IPS DF 6.9 (cell line): ENCODE measurements at regions not wholly inside any gene's neighbourhood (a gene's known extent, or its start where the extent isn't known, plus 50 kb on each side); places are given as distances from the start of the nearest gene placed in this dataset.
"Not testable (repeated sequence)": the region's sequence is repeated elsewhere in the genome, so short reads cannot be mapped to it uniquely, and the experiment has no call there.

Experiments
- DNase-seq: peaks from one replicate; pipeline ENCODE4 v3.0.0-alpha.2; 2013; ENCODE audit warnings: low read depth, low spot score
- H3K27ac ChIP-seq: one replicate; pipeline ENCODE4 v1.5.1; 2013; ENCODE audit warnings: low read length, control low read depth
- H3K27me3 ChIP-seq: 2 replicates; pipeline ENCODE4 v1.6.1; 2013; ENCODE audit warnings: mild to moderate bottlenecking, low read length; ENCODE audit not compliant: control insufficient read depth, insufficient read depth
- H3K36me3 ChIP-seq: 2 replicates; pipeline ENCODE4 v1.6.1; 2013; ENCODE audit warnings: low read length; ENCODE audit not compliant: control insufficient read depth, insufficient read depth
- H3K4me1 ChIP-seq: 2 replicates; pipeline ENCODE4 v1.6.1; 2013; ENCODE audit warnings: low read length; ENCODE audit not compliant: control insufficient read depth, insufficient read depth
- H3K4me3 ChIP-seq: 2 replicates; pipeline ENCODE4 v1.5.1; 2013; ENCODE audit warnings: mild to moderate bottlenecking, low read length
- H3K9me3 ChIP-seq: 2 replicates; pipeline ENCODE4 v1.6.1; 2013; ENCODE audit warnings: low read length, inconsistent platforms; ENCODE audit not compliant: control insufficient read depth, insufficient read depth
- WGBS: extraction: QIAGEN DNeasy Blood & Tissue Kit; methylation state at CpG from one replicate; pipeline ENCODE4 v1.1.7; 2013; ENCODE audit warnings: mixed read lengths, missing lambda C conversion rate; ENCODE audit not compliant: insufficient read length, insufficient coverage; 5-methylcytosine and 5-hydroxymethylcytosine counted together

DNA sequence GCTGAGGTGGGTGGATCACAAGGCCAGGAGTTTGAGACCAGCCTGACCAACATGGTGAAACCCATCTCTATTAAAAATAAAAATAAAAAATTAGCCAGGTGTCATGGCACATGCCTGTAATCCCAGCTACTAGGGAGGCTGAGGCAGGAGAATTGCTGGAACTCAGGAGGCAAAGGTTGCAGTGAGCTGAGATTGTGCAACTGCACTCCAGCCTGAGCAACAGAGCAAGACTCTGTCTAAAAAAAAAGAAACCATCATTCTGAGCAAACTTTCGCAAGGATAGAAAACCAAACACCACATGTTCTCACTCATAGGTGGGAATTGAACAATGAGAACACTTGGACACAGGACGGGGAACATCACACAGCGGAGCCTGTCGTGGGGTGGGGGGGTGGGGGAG lies 126.4 kb downstream of the MPP7 start:
- not testable (repeated sequence) for DNase-seq, H3K4me1 ChIP-seq, H3K36me3 ChIP-seq, H3K4me3 ChIP-seq, H3K9me3 ChIP-seq, H3K27ac ChIP-seq, H3K27me3 ChIP-seq
- no CpG with 5 or more reads among the region's 4 CpGs for WGBS

DNA sequence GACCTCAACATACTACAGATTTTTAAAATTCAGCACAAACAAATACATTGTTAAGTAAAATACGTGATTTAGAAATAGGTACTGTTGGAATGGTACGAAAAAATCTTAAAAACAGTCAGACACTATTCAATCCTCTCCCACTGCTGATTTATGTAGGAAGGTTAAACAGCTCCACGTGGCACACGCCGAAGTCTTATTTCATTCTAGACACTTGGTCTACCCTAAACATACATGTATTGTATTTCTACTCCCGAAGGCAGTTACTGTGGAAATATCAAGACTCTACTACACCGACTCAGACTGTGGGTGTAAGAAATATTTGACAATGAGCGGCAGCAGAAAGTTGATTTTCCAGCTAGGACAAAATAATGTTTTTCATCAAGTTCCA lies 130.6 kb downstream of the MPP7 start:
- no peaks in the 10 kb centered on the region for H3K4me1 ChIP-seq
- H3K27me3 ChIP-seq = no peaks in the 10 kb centered on the region
- no peak overlapping the region for H3K27ac ChIP-seq
- no CpG with 5 or more reads among the region's 8 CpGs for WGBS
- DNase-seq = no peak
- no peak overlapping the region for H3K4me3 ChIP-seq
- H3K36me3 ChIP-seq = no peaks in the 10 kb centered on the region
- H3K9me3 ChIP-seq = no peaks in the 10 kb centered on the region

DNA sequence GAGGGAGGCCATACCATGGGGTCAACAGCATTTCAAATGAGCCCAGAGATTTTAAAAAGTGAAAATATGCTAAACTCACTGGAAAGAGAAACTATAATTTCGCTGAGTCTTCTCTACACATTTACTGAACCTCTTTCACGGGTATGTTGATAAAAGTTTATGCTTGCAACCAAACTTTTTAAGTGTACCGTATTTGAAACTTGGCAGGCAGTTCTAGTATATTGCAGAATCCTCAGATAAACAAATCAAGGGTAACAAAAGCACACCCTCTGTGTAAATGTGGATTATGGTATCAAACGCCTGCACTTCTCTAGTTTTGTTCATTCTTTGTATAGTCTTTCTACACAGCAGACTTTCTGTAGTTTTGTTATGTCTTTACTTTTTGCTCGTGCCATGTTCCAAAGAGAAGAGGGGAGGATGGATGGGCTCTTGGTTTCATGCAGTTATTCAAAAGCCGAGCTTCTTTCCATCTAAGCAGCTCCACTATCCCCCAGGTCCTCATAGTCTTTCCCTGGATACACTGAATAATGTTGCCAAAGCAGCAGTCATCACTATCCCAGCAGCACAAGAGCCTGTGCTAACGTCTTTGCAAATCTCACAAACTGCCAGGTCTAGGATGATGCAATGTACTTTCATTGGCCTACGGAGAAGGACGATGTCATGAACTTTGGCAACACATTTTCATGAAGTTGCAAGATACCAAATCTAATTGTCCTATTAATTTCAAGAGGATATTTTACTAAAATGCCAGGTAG lies 131.2 kb downstream of the MPP7 start:
- H3K27ac ChIP-seq = no peak overlapping the region
- WGBS = no CpG with 5 or more reads among the region's 9 CpGs
- H3K36me3 ChIP-seq = no peaks in the 10 kb centered on the region
- DNase-seq = no peak
- H3K4me1 ChIP-seq = no peaks in the 10 kb centered on the region
- no peak overlapping the region for H3K4me3 ChIP-seq
- H3K9me3 ChIP-seq = no peaks in the 10 kb centered on the region
- H3K27me3 ChIP-seq = no peaks in the 10 kb centered on the region

DNA sequence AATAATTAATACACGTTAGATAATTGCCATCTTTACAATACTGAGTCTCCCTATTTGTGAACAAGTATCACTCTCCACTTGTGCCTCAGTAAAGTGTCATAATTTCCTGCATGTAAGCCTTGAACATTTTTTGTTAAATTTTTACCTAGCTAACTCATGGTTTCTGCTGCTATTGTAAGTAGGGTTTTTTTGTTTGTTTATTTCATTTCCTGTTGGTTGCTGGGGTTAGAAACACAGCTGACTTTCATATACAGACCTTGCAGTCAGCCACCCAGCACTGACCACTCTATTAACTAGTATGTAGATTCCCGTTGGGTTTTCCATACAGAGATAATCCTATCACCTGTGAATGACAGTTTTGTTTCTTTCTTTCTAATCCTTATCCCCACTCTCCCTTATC lies 133.3 kb downstream of the MPP7 start:
- H3K4me3 ChIP-seq = no peak overlapping the region
- no peak overlapping the region for H3K27ac ChIP-seq
- DNase-seq = no peak
- H3K27me3 ChIP-seq = no peaks in the 10 kb centered on the region
- H3K36me3 ChIP-seq = no peaks in the 10 kb centered on the region
- no peaks in the 10 kb centered on the region for H3K9me3 ChIP-seq
- WGBS = no CpG with 5 or more reads among the region's 2 CpGs
- H3K4me1 ChIP-seq = no peaks in the 10 kb centered on the region

DNA sequence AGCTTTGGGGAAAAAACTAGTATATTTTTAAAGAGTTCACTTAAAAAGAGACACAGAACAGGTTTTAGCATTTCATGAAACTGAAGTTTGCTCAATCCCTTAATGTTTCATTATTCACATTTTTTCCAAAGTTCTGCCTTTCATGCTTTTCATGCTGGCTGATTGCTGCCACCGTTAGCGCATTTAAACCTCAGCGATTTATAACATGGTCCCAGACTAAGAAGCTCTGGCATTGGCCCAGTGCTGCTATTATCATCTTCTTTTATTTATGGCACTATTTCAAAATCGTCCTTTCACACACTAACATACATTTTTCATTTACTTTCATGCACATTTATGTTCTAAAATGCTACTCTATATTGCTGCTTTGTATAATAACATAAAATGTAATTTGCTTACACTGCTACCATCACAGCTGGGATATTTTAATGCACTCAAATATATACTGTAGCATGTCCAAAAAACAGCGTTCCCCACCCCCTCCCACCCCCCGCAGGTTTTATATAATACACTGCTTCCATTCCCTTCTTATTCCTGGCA lies 141.9 kb downstream of the MPP7 start:
- Histone ChIP-seq H3K27me3 (no peaks in the 10 kb centered on the region), H3K36me3 (no peaks in the 10 kb centered on the region), H3K4me1 (no peaks in the 10 kb centered on the region), H3K27ac (no peak overlapping the region), H3K4me3 (no peak overlapping the region), H3K9me3 (no peaks in the 10 kb centered on the region)
- 100% methylated on average over 1 of the region's 6 CpGs for WGBS
- no peak for DNase-seq

DNA sequence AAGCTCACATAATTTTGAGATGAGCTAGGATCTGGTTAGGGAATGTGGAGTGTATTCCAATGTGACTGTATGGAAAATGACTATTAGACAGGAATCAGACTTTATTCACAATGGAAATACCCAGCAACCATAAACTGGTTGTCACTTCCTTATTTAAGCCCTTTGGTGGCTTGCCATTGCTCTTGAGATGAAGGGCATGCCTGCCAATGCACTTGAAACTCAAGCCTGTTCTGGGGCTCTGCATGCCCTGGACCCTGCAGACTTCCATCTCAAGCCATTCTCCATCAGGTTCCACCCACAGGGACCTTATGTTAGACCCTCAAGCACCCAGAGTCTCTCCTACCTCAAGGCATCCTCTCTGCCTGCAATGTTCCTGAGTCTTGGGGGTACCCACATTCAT lies 145.5 kb downstream of the MPP7 start:
- Histone ChIP-seq H3K4me1 (no peaks in the 10 kb centered on the region), H3K27ac (no peak overlapping the region), H3K4me3 (no peak overlapping the region), H3K36me3 (no peaks in the 10 kb centered on the region), H3K27me3 (no peaks in the 10 kb centered on the region), H3K9me3 (no peaks in the 10 kb centered on the region)
- no peak for DNase-seq

DNA sequence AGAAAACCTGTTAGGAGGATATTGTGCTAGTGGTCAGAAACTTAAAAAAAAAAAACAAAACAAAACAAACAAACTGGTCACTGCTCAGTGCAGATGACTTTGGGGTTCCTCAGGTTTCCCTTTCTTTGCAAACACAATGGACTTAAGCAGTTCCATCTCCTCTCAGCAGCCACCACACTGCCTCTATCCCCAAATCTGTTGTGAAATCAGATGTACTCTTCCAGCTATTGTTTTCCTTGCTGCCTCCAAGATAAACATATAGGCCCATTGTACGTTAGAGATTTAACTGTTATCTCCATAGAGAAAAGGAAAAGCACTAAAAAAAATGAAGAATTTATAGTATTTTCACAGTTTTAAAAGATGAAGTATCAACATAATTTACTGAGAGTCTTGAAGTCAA lies 147.1 kb downstream of the MPP7 start:
- H3K4me1 ChIP-seq = no peaks in the 10 kb centered on the region
- no peaks in the 10 kb centered on the region for H3K9me3 ChIP-seq
- WGBS = no CpG with 5 or more reads among the region's 1 CpG
- no peaks in the 10 kb centered on the region for H3K36me3 ChIP-seq
- H3K4me3 ChIP-seq = no peak overlapping the region
- DNase-seq = no peak
- H3K27me3 ChIP-seq = no peaks in the 10 kb centered on the region
- H3K27ac ChIP-seq = no peak overlapping the region

DNA sequence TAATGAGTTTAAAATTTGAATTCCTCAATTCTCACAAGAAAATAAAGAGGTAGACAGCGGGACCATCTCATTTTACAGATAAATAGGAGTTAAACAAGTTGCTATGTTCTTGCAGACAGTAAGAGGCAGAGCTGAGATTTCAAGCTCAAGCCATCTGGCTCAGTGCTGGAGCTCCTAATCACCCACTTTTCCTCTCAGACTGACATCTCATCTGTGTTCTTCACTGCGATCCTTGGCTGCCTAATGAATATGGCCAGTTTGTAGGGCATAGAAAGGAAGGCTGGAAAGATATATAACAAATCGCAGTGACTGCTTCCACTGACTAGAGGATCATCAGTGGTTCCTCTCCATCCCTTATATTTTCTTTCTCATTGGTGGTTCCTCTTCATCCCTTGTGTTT lies 151.2 kb downstream of the MPP7 start:
- no peak overlapping the region for H3K4me3 ChIP-seq
- H3K27me3 ChIP-seq = no peaks in the 10 kb centered on the region
- no peaks in the 10 kb centered on the region for H3K36me3 ChIP-seq
- WGBS = no CpG with 5 or more reads among the region's 3 CpGs
- peaks cover 2% of the 10 kb centered on the region; the same call in 1 of the 2 replicates for H3K4me1 ChIP-seq
- no peak overlapping the region for H3K27ac ChIP-seq
- no peak for DNase-seq
- no peaks in the 10 kb centered on the region for H3K9me3 ChIP-seq

DNA sequence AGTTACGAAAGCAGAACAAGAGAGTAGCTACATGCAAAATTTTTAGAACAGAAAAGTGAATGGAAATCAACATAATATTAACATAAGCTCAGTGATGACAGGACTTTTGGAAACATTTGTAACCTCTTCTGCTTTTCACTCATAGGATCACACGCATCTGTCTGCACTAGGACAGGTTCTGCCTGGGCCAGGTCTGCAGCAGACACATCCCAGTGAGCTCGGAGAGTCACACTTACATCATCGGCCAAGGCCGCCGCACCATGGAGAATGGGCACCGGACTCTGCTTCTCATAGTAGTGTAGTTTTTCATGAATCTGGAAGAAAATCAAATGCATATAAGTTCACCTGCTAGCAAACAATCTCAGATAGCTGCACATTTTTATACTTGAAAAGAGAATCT lies 150.9 kb upstream of the ODAD2 start:
- H3K4me1 ChIP-seq = peaks cover 2% of the 10 kb centered on the region; the same call in 1 of the 2 replicates
- no peaks in the 10 kb centered on the region for H3K36me3 ChIP-seq
- no peak for DNase-seq
- no peaks in the 10 kb centered on the region for H3K27me3 ChIP-seq
- H3K4me3 ChIP-seq = no peak overlapping the region
- no peak overlapping the region for H3K27ac ChIP-seq
- no peaks in the 10 kb centered on the region for H3K9me3 ChIP-seq
- WGBS = no CpG with 5 or more reads among the region's 7 CpGs

DNA sequence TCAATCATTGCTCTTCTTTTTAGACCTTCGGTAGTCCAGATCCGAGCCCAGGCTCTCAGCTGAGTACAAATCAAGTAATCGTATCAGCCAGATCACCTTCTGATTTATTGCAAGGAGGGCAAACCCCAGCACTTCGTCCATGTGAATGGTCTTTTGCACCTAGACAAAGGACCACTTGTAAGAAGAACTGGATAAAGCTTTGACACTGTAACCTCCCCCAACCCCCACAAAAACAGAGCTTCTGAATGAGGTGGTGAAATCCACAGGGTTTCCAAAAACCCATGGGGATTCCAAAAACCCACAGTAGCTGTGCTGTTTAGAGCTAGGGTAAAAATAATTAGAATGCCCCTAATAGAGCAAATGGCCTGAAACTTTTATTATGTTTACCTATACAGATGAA lies 148.8 kb upstream of the ODAD2 start:
- no peak overlapping the region for H3K27ac ChIP-seq
- WGBS = no CpG with 5 or more reads among the region's 4 CpGs
- no peak for DNase-seq
- no peaks in the 10 kb centered on the region for H3K27me3 ChIP-seq
- no peaks in the 10 kb centered on the region for H3K9me3 ChIP-seq
- no peaks in the 10 kb centered on the region for H3K36me3 ChIP-seq
- no peak overlapping the region for H3K4me3 ChIP-seq
- H3K4me1 ChIP-seq = peaks cover 2% of the 10 kb centered on the region; the same call in 1 of the 2 replicates

DNA sequence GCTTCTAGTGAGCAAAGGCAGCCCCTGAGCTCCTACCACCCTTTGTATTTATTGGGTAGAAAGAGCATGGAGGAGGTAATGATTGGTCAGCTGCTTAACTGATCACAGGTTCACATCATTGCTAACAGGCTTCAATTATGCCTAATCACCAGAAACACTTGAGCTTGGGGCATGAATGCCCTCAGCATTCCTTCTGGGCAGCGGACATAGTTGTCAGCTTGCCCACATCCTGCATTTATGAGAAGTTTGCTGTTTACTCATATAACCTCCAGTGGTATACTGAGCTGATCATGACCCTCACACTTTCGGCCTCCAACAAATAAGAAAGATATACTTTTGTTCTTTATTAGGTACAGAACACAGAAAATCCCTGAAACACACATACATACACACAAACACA lies 140.3 kb upstream of the ODAD2 start:
- DNase-seq = no peak
- Histone ChIP-seq H3K9me3 (no peaks in the 10 kb centered on the region), H3K36me3 (no peaks in the 10 kb centered on the region), H3K27ac (no peak overlapping the region), H3K4me1 (no peaks in the 10 kb centered on the region; the same call in 1 of the 2 replicates), H3K4me3 (no peak overlapping the region), H3K27me3 (no peaks in the 10 kb centered on the region)
- WGBS = no CpG with 5 or more reads among the region's 2 CpGs
